WTC11 (cell line): ENCODE measurements at regions not wholly inside any gene's neighbourhood (a gene's known extent, or its start where the extent isn't known, plus 50 kb on each side); places are given as distances from the start of the nearest gene placed in this dataset.

ENCODE experiments used
- ATAC-seq: fragments of 200-7000 bp; cut with Tn5 transposase; 2 replicates; pipeline ENCODE4 v1.10.0; 2021; ENCODE audit warnings: mild to moderate bottlenecking, moderate library complexity
- CTCF ChIA-PET: fragments of 300-600 bp; sonication (Branson Sonifier 250); formaldehyde crosslinking; loops from one replicate; lab custom pipeline; 2021; ENCODE audit warnings: antibody characterized with exemption; lab: Charles Lee
- POLR2A ChIA-PET: fragments of 350-600 bp; sonication (Branson Sonifier 250); formaldehyde crosslinking; loops from one replicate; lab custom pipeline; 2021; ENCODE audit warnings: antibody characterized with exemption; lab: Charles Lee
- DNase-seq: peaks from one replicate; pipeline ENCODE4 v3.0.0; 2021; ENCODE audit warnings: low spot score
- H3K27ac Mint-ChIP-seq: 2 replicates; pipeline ENCODE4 v1.8.0; 2021; ENCODE audit warnings: mixed read lengths
- H3K27me3 Mint-ChIP-seq: 2 replicates; pipeline ENCODE4 v1.8.0; 2021; ENCODE audit warnings: low read depth, mild to moderate bottlenecking, moderate library complexity, mixed read lengths
- H3K36me3 Mint-ChIP-seq: 2 replicates; pipeline ENCODE4 v1.8.0; 2021; ENCODE audit warnings: mixed read lengths
- H3K4me1 Mint-ChIP-seq: 2 replicates; pipeline ENCODE4 v1.8.0; 2022; ENCODE audit warnings: mixed read lengths
- H3K4me3 Mint-ChIP-seq: 2 replicates; pipeline ENCODE4 v1.8.0; 2021; ENCODE audit warnings: mild to moderate bottlenecking, moderate library complexity, mixed read lengths
- H3K9me3 Mint-ChIP-seq: 2 replicates; pipeline ENCODE4 v1.8.0; 2021; ENCODE audit warnings: mixed read lengths
- AR ChIP-seq: fragments of 250-450 bp; sonication (Bioruptor Pico); IDR thresholded peaks from 2 replicates; pipeline ENCODE4 v1.9.0; 2021; ENCODE audit warnings: mild to moderate bottlenecking
- ATF6 ChIP-seq: sonication (generic); formaldehyde crosslinking; IDR thresholded peaks from 2 replicates; pipeline ENCODE4 v1.8.1; 2023; ENCODE audit warnings: mild to moderate bottlenecking, missing genetic modification reagents
- EMX1 ChIP-seq: fragments of 250-450 bp; sonication (Bioruptor Pico); IDR thresholded peaks from 2 replicates; pipeline ENCODE4 v1.8.0; 2021; ENCODE audit warnings: mild to moderate bottlenecking
- ETV6 ChIP-seq: sonication (generic); formaldehyde crosslinking; IDR thresholded peaks from 2 replicates; pipeline ENCODE4 v1.8.1; 2022; ENCODE audit warnings: mild to moderate bottlenecking, missing genetic modification reagents
- FOXK1 ChIP-seq: sonication (generic); formaldehyde crosslinking; IDR thresholded peaks from 2 replicates; pipeline ENCODE4 v1.8.0; 2022; ENCODE audit warnings: mild to moderate bottlenecking, moderate library complexity, missing genetic modification reagents
- HMGA2 ChIP-seq: fragments of 250-450 bp; sonication (Bioruptor Pico); IDR thresholded peaks from 2 replicates; pipeline ENCODE4 v1.4.0; 2021; ENCODE audit warnings: mild to moderate bottlenecking, moderate library complexity
- JAZF1 ChIP-seq: fragments of 250-450 bp; sonication (Bioruptor Pico); IDR thresholded peaks from 2 replicates; pipeline ENCODE4 v1.9.0; 2021; ENCODE audit warnings: moderate library complexity, mild to moderate bottlenecking, inconsistent platforms
- MLX ChIP-seq: sonication (generic); formaldehyde crosslinking; IDR thresholded peaks from 2 replicates; pipeline ENCODE4 v1.8.1; 2023; ENCODE audit warnings: mild to moderate bottlenecking, missing genetic modification reagents, moderate library complexity
- NFATC4 ChIP-seq: fragments of 250-450 bp; sonication (Bioruptor Pico); IDR thresholded peaks from 2 replicates; pipeline ENCODE4 v1.9.0; 2021; ENCODE audit warnings: mild to moderate bottlenecking
- NFE2L1 ChIP-seq: sonication (generic); formaldehyde crosslinking; IDR thresholded peaks from 2 replicates; pipeline ENCODE4 v1.8.1; 2023; ENCODE audit warnings: missing genetic modification reagents
- NR2C2 ChIP-seq: sonication (generic); formaldehyde crosslinking; IDR thresholded peaks from 2 replicates; pipeline ENCODE4 v1.8.0; 2022; ENCODE audit warnings: mild to moderate bottlenecking, missing genetic modification reagents
- RELA ChIP-seq: sonication (generic); formaldehyde crosslinking; IDR thresholded peaks from 2 replicates; pipeline ENCODE4 v1.8.1; 2022; ENCODE audit warnings: missing genetic modification reagents, mild to moderate bottlenecking, borderline replicate concordance
- RORB ChIP-seq: fragments of 250-450 bp; sonication (Bioruptor Pico); IDR thresholded peaks from 2 replicates; pipeline ENCODE4 v1.9.0; 2021; ENCODE audit warnings: mild to moderate bottlenecking
- SMAD3 ChIP-seq: sonication (generic); formaldehyde crosslinking; IDR thresholded peaks from 2 replicates; pipeline ENCODE4 v1.8.0; 2022; ENCODE audit warnings: missing genetic modification reagents, mild to moderate bottlenecking, borderline replicate concordance
- ZNF121 ChIP-seq: sonication (generic); formaldehyde crosslinking; IDR thresholded peaks from 2 replicates; pipeline ENCODE4 v1.8.0; 2023; ENCODE audit warnings: missing genetic modification reagents
- ZNF396 ChIP-seq: fragments of 250-450 bp; sonication (Bioruptor Pico); IDR thresholded peaks from 2 replicates; pipeline ENCODE4 v1.8.0; 2021; ENCODE audit warnings: mild to moderate bottlenecking, moderate library complexity, borderline replicate concordance
- ZNF425 ChIP-seq: fragments of 250-450 bp; sonication (Bioruptor Pico); conservative IDR thresholded peaks from 2 replicates; pipeline ENCODE4 v1.9.0; 2021; ENCODE audit warnings: mild to moderate bottlenecking
- TF ChIP-seq, protein P1 (sequence below): sonication (generic); formaldehyde crosslinking; IDR thresholded peaks from 2 replicates; pipeline ENCODE4 v1.8.0; 2022; ENCODE audit warnings: mild to moderate bottlenecking, missing genetic modification reagents
- TF ChIP-seq, protein P2 (sequence below): sonication (generic); formaldehyde crosslinking; IDR thresholded peaks from 2 replicates; pipeline ENCODE4 v1.8.1; 2023; ENCODE audit warnings: mild to moderate bottlenecking, missing genetic modification reagents, moderate library complexity
- TF ChIP-seq, protein P3 (sequence below): sonication (generic); formaldehyde crosslinking; conservative IDR thresholded peaks from 2 replicates; pipeline ENCODE4 v1.8.1; 2023; ENCODE audit warnings: mild to moderate bottlenecking, low read depth, missing genetic modification reagents, moderate library complexity

- TF ChIP-seq NFATC4, result no peak
- no peak for TF ChIP-seq HMGA2
- TF ChIP-seq ATF6 (CRISPR knock-in tag), result no peak
- TF ChIP-seq, protein P1, sequence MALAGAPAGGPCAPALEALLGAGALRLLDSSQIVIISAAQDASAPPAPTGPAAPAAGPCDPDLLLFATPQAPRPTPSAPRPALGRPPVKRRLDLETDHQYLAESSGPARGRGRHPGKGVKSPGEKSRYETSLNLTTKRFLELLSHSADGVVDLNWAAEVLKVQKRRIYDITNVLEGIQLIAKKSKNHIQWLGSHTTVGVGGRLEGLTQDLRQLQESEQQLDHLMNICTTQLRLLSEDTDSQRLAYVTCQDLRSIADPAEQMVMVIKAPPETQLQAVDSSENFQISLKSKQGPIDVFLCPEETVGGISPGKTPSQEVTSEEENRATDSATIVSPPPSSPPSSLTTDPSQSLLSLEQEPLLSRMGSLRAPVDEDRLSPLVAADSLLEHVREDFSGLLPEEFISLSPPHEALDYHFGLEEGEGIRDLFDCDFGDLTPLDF (CRISPR knock-in tag), result no peak
- TF ChIP-seq NR2C2 (CRISPR knock-in tag), result no peak
- TF ChIP-seq RELA, result no peak
- no peak for TF ChIP-seq JAZF1 (CRISPR knock-in tag)
- TF ChIP-seq, protein P2, sequence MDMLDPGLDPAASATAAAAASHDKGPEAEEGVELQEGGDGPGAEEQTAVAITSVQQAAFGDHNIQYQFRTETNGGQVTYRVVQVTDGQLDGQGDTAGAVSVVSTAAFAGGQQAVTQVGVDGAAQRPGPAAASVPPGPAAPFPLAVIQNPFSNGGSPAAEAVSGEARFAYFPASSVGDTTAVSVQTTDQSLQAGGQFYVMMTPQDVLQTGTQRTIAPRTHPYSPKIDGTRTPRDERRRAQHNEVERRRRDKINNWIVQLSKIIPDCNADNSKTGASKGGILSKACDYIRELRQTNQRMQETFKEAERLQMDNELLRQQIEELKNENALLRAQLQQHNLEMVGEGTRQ, result no peak
- TF ChIP-seq SMAD3 (CRISPR knock-in tag), result no peak
- TF ChIP-seq, all 79 proteins: peak for 0
Observed at GRCh38 chr13:26899202-26899601, 138.6 kb upstream of the GPR12 start (continued).

GRCh38 chr13:26897706-26898550 lies 137.3 kb upstream of the GPR12 start:
- no peak overlapping the region for H3K4me3 Mint-ChIP-seq
- H3K27me3 Mint-ChIP-seq, result no peaks in the 10 kb centered on the region
- no peaks in the 10 kb centered on the region for H3K36me3 Mint-ChIP-seq
- DNase-seq, result no peak
- ChIA-PET CTCF (interaction anchor here (1.0 to 2.0 kb wide), 4 partner anchors 25 to 187 kb away, joined by 3 to 7 read pairs (median 6); no protein-coding TSS in a partner anchor), POLR2A (interaction anchor here (1.5 kb wide), 1 partner anchor 8 kb away, joined by 5 read pairs; no protein-coding TSS in a partner anchor)
- no peaks in the 10 kb centered on the region for H3K9me3 Mint-ChIP-seq
- TF ChIP-seq, protein P2, result no peak
- TF ChIP-seq MLX (CRISPR knock-in tag) (no peak), AR (CRISPR knock-in tag) (no peak), NFE2L1 (CRISPR knock-in tag) (no peak), RORB (CRISPR knock-in tag) (no peak), ZNF425 (CRISPR knock-in tag) (no peak), ETV6 (CRISPR knock-in tag) (no peak), ZNF396 (CRISPR knock-in tag) (no peak), EMX1 (no peak), ZNF121 (CRISPR knock-in tag) (no peak), FOXK1 (CRISPR knock-in tag) (no peak)
- TF ChIP-seq, protein P1 (CRISPR knock-in tag), result no peak
- TF ChIP-seq, protein P3, sequence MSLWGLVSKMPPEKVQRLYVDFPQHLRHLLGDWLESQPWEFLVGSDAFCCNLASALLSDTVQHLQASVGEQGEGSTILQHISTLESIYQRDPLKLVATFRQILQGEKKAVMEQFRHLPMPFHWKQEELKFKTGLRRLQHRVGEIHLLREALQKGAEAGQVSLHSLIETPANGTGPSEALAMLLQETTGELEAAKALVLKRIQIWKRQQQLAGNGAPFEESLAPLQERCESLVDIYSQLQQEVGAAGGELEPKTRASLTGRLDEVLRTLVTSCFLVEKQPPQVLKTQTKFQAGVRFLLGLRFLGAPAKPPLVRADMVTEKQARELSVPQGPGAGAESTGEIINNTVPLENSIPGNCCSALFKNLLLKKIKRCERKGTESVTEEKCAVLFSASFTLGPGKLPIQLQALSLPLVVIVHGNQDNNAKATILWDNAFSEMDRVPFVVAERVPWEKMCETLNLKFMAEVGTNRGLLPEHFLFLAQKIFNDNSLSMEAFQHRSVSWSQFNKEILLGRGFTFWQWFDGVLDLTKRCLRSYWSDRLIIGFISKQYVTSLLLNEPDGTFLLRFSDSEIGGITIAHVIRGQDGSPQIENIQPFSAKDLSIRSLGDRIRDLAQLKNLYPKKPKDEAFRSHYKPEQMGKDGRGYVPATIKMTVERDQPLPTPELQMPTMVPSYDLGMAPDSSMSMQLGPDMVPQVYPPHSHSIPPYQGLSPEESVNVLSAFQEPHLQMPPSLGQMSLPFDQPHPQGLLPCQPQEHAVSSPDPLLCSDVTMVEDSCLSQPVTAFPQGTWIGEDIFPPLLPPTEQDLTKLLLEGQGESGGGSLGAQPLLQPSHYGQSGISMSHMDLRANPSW (CRISPR knock-in tag), result no peak
- peak; percentile 27; the same call in 1 of the 2 replicates for ATAC-seq
- H3K4me1 Mint-ChIP-seq, result peaks cover 21% of the 10 kb centered on the region
- no peak overlapping the region for H3K27ac Mint-ChIP-seq
